22Rv1 (cell line): ENCODE measurements at regions not wholly inside any gene's neighbourhood (a gene's known extent, or its start where the extent isn't known, plus 50 kb on each side); places are given as distances from the start of the nearest gene placed in this dataset.

Source experiments
- H3K27ac ChIP-seq: fragments of 450-650 bp; 2 replicates; pipeline ENCODE4 v1.5.1; 2017
- CTCF ChIP-seq: fragments of 450-650 bp; IDR thresholded peaks from 2 replicates; pipeline ENCODE4 v1.5.1; 2017; ENCODE audit warnings: mild to moderate bottlenecking
- ZFX ChIP-seq: fragments of 450-650 bp; IDR thresholded peaks from 2 replicates; pipeline ENCODE4 v1.6.1; 2017; ENCODE audit warnings: antibody characterized with exemption, borderline replicate concordance

- H3K27ac ChIP-seq = no peak overlapping the region
- TF ChIP-seq ZFX (no peak), CTCF (no peak)
Observed at GRCh38 chr1:181392133-181392532, 91.2 kb upstream of the CACNA1E start.

GRCh38 chr1:181392613-181393220, 90.6 kb upstream of the CACNA1E start:
- TF ChIP-seq CTCF = no peak
- no peak for TF ChIP-seq ZFX
- H3K27ac ChIP-seq = no peak overlapping the region

- TF ChIP-seq ZFX (no peak), CTCF (no peak)
- no peak overlapping the region for H3K27ac ChIP-seq
Observed at GRCh38 chr1:181394766-181395165, 88.6 kb upstream of the CACNA1E start.

GRCh38 chr1:181396171-181396670, 87.1 kb upstream of the CACNA1E start:
- no peak overlapping the region for H3K27ac ChIP-seq
- TF ChIP-seq CTCF (no peak), ZFX (no peak)

- H3K27ac ChIP-seq = no peak overlapping the region
- no peak for TF ChIP-seq CTCF
- TF ChIP-seq ZFX = no peak
Observed at GRCh38 chr1:181396811-181397210, 86.5 kb upstream of the CACNA1E start.

GRCh38 chr1:181397845-181398244, 85.5 kb upstream of the CACNA1E start:
- TF ChIP-seq CTCF (no peak), ZFX (no peak)
- no peak overlapping the region for H3K27ac ChIP-seq

GRCh38 chr1:181398544-181398943, 84.8 kb upstream of the CACNA1E start:
- H3K27ac ChIP-seq = no peak overlapping the region
- TF ChIP-seq CTCF = no peak
- no peak for TF ChIP-seq ZFX
